ENCODE measurements at regions not wholly inside any gene's neighbourhood (a gene's known extent, or its start where the extent isn't known, plus 50 kb on each side); places are given as distances from the start of the nearest gene placed in this dataset.

DNA sequence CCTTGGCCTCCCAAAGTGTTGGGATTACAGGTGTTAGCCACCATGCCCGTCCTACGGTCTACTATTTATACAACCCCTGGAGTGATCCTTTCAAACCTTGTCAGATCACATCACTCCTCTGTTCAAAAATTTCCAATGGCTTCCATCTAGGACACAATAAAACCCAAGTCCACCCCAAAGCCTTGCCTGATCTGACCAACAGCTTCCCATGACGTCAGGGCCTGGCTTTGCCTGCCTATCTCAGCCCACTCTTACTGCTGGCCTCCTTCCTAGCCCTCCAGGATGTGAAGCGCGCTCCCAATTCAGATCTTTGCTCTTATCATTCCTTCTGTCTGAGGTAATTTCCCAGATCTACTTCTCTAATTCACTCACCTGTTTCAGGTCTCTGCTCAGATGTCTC is 128.4 kb downstream of the LINC00237 start (continued):
- TF ChIP-seq, protein P1, sequence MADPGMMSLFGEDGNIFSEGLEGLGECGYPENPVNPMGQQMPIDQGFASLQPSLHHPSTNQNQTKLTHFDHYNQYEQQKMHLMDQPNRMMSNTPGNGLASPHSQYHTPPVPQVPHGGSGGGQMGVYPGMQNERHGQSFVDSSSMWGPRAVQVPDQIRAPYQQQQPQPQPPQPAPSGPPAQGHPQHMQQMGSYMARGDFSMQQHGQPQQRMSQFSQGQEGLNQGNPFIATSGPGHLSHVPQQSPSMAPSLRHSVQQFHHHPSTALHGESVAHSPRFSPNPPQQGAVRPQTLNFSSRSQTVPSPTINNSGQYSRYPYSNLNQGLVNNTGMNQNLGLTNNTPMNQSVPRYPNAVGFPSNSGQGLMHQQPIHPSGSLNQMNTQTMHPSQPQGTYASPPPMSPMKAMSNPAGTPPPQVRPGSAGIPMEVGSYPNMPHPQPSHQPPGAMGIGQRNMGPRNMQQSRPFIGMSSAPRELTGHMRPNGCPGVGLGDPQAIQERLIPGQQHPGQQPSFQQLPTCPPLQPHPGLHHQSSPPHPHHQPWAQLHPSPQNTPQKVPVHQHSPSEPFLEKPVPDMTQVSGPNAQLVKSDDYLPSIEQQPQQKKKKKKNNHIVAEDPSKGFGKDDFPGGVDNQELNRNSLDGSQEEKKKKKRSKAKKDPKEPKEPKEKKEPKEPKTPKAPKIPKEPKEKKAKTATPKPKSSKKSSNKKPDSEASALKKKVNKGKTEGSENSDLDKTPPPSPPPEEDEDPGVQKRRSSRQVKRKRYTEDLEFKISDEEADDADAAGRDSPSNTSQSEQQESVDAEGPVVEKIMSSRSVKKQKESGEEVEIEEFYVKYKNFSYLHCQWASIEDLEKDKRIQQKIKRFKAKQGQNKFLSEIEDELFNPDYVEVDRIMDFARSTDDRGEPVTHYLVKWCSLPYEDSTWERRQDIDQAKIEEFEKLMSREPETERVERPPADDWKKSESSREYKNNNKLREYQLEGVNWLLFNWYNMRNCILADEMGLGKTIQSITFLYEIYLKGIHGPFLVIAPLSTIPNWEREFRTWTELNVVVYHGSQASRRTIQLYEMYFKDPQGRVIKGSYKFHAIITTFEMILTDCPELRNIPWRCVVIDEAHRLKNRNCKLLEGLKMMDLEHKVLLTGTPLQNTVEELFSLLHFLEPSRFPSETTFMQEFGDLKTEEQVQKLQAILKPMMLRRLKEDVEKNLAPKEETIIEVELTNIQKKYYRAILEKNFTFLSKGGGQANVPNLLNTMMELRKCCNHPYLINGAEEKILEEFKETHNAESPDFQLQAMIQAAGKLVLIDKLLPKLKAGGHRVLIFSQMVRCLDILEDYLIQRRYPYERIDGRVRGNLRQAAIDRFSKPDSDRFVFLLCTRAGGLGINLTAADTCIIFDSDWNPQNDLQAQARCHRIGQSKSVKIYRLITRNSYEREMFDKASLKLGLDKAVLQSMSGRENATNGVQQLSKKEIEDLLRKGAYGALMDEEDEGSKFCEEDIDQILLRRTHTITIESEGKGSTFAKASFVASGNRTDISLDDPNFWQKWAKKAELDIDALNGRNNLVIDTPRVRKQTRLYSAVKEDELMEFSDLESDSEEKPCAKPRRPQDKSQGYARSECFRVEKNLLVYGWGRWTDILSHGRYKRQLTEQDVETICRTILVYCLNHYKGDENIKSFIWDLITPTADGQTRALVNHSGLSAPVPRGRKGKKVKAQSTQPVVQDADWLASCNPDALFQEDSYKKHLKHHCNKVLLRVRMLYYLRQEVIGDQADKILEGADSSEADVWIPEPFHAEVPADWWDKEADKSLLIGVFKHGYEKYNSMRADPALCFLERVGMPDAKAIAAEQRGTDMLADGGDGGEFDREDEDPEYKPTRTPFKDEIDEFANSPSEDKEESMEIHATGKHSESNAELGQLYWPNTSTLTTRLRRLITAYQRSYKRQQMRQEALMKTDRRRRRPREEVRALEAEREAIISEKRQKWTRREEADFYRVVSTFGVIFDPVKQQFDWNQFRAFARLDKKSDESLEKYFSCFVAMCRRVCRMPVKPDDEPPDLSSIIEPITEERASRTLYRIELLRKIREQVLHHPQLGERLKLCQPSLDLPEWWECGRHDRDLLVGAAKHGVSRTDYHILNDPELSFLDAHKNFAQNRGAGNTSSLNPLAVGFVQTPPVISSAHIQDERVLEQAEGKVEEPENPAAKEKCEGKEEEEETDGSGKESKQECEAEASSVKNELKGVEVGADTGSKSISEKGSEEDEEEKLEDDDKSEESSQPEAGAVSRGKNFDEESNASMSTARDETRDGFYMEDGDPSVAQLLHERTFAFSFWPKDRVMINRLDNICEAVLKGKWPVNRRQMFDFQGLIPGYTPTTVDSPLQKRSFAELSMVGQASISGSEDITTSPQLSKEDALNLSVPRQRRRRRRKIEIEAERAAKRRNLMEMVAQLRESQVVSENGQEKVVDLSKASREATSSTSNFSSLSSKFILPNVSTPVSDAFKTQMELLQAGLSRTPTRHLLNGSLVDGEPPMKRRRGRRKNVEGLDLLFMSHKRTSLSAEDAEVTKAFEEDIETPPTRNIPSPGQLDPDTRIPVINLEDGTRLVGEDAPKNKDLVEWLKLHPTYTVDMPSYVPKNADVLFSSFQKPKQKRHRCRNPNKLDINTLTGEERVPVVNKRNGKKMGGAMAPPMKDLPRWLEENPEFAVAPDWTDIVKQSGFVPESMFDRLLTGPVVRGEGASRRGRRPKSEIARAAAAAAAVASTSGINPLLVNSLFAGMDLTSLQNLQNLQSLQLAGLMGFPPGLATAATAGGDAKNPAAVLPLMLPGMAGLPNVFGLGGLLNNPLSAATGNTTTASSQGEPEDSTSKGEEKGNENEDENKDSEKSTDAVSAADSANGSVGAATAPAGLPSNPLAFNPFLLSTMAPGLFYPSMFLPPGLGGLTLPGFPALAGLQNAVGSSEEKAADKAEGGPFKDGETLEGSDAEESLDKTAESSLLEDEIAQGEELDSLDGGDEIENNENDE (IDR thresholded peaks at IDR 0.05; ENCODE audit: low read depth, low read length), result no peak

All from K562 (cell line).